ENCODE measurements at regions not wholly inside any gene's neighbourhood (a gene's known extent, or its start where the extent isn't known, plus 50 kb on each side); places are given as distances from the start of the nearest gene placed in this dataset.

GRCh38 chr3:68483601-68484000 lies 448.7 kb downstream of the TAFA4 start:
- Histone ChIP-seq H3K4me3 (no peak overlapping the region), H3K27me3 (no peaks in the 10 kb centered on the region), H3K9me3 (no peaks in the 10 kb centered on the region), H3K36me3 (no peaks in the 10 kb centered on the region)
- DNase-seq, result no peak

- DNase-seq, result no peak
- no peaks in the 10 kb centered on the region for H3K27me3 ChIP-seq
- no peak overlapping the region for H3K4me3 ChIP-seq
- no peaks in the 10 kb centered on the region for H3K36me3 ChIP-seq
- H3K9me3 ChIP-seq, result no peaks in the 10 kb centered on the region
These were observed 449.3 kb downstream of the TAFA4 start for GRCh38 chr3:68483041-68483440.

GRCh38 chr3:68482565-68482964 lies 449.8 kb downstream of the TAFA4 start:
- H3K9me3 ChIP-seq, result no peaks in the 10 kb centered on the region
- H3K36me3 ChIP-seq, result no peaks in the 10 kb centered on the region
- no peak overlapping the region for H3K4me3 ChIP-seq
- H3K27me3 ChIP-seq, result no peaks in the 10 kb centered on the region
- no peak for DNase-seq

- H3K4me3 ChIP-seq, result no peak overlapping the region
- no peaks in the 10 kb centered on the region for H3K9me3 ChIP-seq
- DNase-seq, result no peak
- H3K27me3 ChIP-seq, result no peaks in the 10 kb centered on the region
- H3K36me3 ChIP-seq, result no peaks in the 10 kb centered on the region
These were observed 452.6 kb downstream of the TAFA4 start for GRCh38 chr3:68479779-68480178.

- no peak for DNase-seq
- Histone ChIP-seq H3K36me3 (no peaks in the 10 kb centered on the region), H3K9me3 (no peaks in the 10 kb centered on the region), H3K27me3 (no peaks in the 10 kb centered on the region), H3K4me3 (no peak overlapping the region)
These were observed 463.5 kb downstream of the TAFA4 start for GRCh38 chr3:68468695-68469375.

- DNase-seq, result no peak
- Histone ChIP-seq H3K27me3 (no peaks in the 10 kb centered on the region), H3K4me3 (no peak overlapping the region), H3K9me3 (no peaks in the 10 kb centered on the region), H3K36me3 (no peaks in the 10 kb centered on the region)
These were observed 464.9 kb downstream of the TAFA4 start for GRCh38 chr3:68467465-68467864.

- no peak overlapping the region for H3K4me3 ChIP-seq
- H3K9me3 ChIP-seq, result no peaks in the 10 kb centered on the region
- H3K36me3 ChIP-seq, result no peaks in the 10 kb centered on the region
- no peak for DNase-seq
- H3K27me3 ChIP-seq, result no peaks in the 10 kb centered on the region
These were observed 473.8 kb downstream of the TAFA4 start for GRCh38 chr3:68458581-68458980.

GRCh38 chr3:68448510-68449383 lies 483.6 kb downstream of the TAFA4 start:
- H3K36me3 ChIP-seq, result no peaks in the 10 kb centered on the region
- DNase-seq, result no peak

GRCh38 chr3:68447885-68448284 lies 484.5 kb downstream of the TAFA4 start:
- no peak for DNase-seq
- Histone ChIP-seq H3K9me3 (no peaks in the 10 kb centered on the region), H3K4me3 (no peak overlapping the region), H3K27me3 (no peaks in the 10 kb centered on the region), H3K36me3 (no peaks in the 10 kb centered on the region)

More at GRCh38 chr3:68448510-68449383, 483.6 kb downstream of the TAFA4 start:
- Histone ChIP-seq H3K9me3 (no peaks in the 10 kb centered on the region), H3K4me3 (no peak overlapping the region), H3K27me3 (no peaks in the 10 kb centered on the region)

GRCh38 chr3:68441054-68441453 lies 491.3 kb downstream of the TAFA4 start:
- Histone ChIP-seq H3K27me3 (no peaks in the 10 kb centered on the region), H3K4me3 (no peak overlapping the region), H3K9me3 (no peaks in the 10 kb centered on the region), H3K36me3 (no peaks in the 10 kb centered on the region)
- DNase-seq, result no peak

GRCh38 chr3:68436619-68437401 lies 495.5 kb downstream of the TAFA4 start:
- no peak for DNase-seq
- H3K9me3 ChIP-seq, result no peaks in the 10 kb centered on the region
- no peak overlapping the region for H3K4me3 ChIP-seq
- no peaks in the 10 kb centered on the region for H3K36me3 ChIP-seq
- no peaks in the 10 kb centered on the region for H3K27me3 ChIP-seq

- Histone ChIP-seq H3K27me3 (no peaks in the 10 kb centered on the region), H3K4me3 (no peak overlapping the region), H3K36me3 (no peaks in the 10 kb centered on the region), H3K9me3 (no peaks in the 10 kb centered on the region)
- no peak for DNase-seq
These were observed 503.9 kb downstream of the TAFA4 start for GRCh38 chr3:68428495-68428894.

GRCh38 chr3:68424796-68425460 lies 507.4 kb downstream of the TAFA4 start:
- Histone ChIP-seq H3K9me3 (no peaks in the 10 kb centered on the region), H3K36me3 (no peaks in the 10 kb centered on the region), H3K4me3 (no peak overlapping the region), H3K27me3 (no peaks in the 10 kb centered on the region)
- no peak for DNase-seq

- no peaks in the 10 kb centered on the region for H3K27me3 ChIP-seq
- no peaks in the 10 kb centered on the region for H3K36me3 ChIP-seq
- no peak for DNase-seq
- no peak overlapping the region for H3K4me3 ChIP-seq
- no peaks in the 10 kb centered on the region for H3K9me3 ChIP-seq
These were observed 523.7 kb downstream of the TAFA4 start for GRCh38 chr3:68408626-68409025.

- no peak overlapping the region for H3K4me3 ChIP-seq
- H3K9me3 ChIP-seq, result no peaks in the 10 kb centered on the region
- no peak for DNase-seq
- H3K27me3 ChIP-seq, result no peaks in the 10 kb centered on the region
- H3K36me3 ChIP-seq, result no peaks in the 10 kb centered on the region
These were observed 528.6 kb downstream of the TAFA4 start for GRCh38 chr3:68403741-68404140.

GRCh38 chr3:68402235-68402918 lies 530.0 kb downstream of the TAFA4 start:
- no peak for DNase-seq
- Histone ChIP-seq H3K36me3 (no peaks in the 10 kb centered on the region), H3K27me3 (no peaks in the 10 kb centered on the region), H3K4me3 (no peak overlapping the region), H3K9me3 (no peaks in the 10 kb centered on the region)

Data from MG63 (cell line).